Erythroblast (primary cell): ENCODE measurements at regions not wholly inside any gene's neighbourhood (a gene's known extent, or its start where the extent isn't known, plus 50 kb on each side); places are given as distances from the start of the nearest gene placed in this dataset.

Experiments used
- GATA1 ChIP-seq: IDR thresholded peaks from 2 replicates; pipeline ENCODE4 v1.6.1; 2011; ENCODE audit warnings: low read depth, mild to moderate bottlenecking, control low read depth, low read length, moderate library complexity
- POLR2A ChIP-seq: IDR thresholded peaks from 2 replicates; pipeline ENCODE4 v1.6.1; 2011; ENCODE audit warnings: mild to moderate bottlenecking, low read length

- TF ChIP-seq GATA1 (no peak), POLR2A (no peak)
These were observed 1265.1 kb upstream of the SPRY2 start for GRCh38 chr13:81606074-81606473.
